Thyroid gland (tissue), 4 donors: ENCODE measurements at regions not wholly inside any gene's neighbourhood (a gene's known extent, or its start where the extent isn't known, plus 50 kb on each side); places are given as distances from the start of the nearest gene placed in this dataset.

Experiments
- DNase-seq, 2 donors: peaks; one replicate each; pipeline ENCODE4 v3.0.0-alpha.2; 2019
- H3K27ac ChIP-seq, 3 donors: fragments of 200-600 bp; sonication (generic); 1 replicate in 2 of 3; 2 replicates in 1 of 3; pipeline ENCODE4 v1.5.1; 2016 to 2019; ENCODE audit warnings: mild to moderate bottlenecking in 1 of 3, moderate library complexity in 1 of 3
- H3K27me3 ChIP-seq: fragments of 200-600 bp; sonication (generic); one replicate; pipeline ENCODE4 v1.5.1; 2019
- H3K36me3 ChIP-seq, 2 donors: fragments of 200-600 bp; sonication (generic); one replicate each; pipeline ENCODE4 v1.5.1; 2016 to 2019
- H3K4me1 ChIP-seq, 2 donors: fragments of 200-600 bp; sonication (generic); one replicate each; pipeline ENCODE4 v1.5.1; 2017 to 2019
- H3K4me3 ChIP-seq, 3 donors: fragments of 200-600 bp; sonication (generic); replicated peaks in 1 of 3; 1 replicate in 2 of 3; 2 replicates in 1 of 3; pipeline ENCODE4 v1.5.1; 2016; ENCODE audit warnings: mild to moderate bottlenecking in 1 of 3
- H3K9me3 ChIP-seq: fragments of 200-600 bp; sonication (generic); one replicate; pipeline ENCODE4 v1.5.1; 2017
- CTCF ChIP-seq, 6 experiments: fragments of 200-600 bp in 3 of 6; fragments of 450-650 bp in 3 of 6; sonication (generic) in 3 of 6; IDR thresholded peaks; one replicate each; pipeline ENCODE4 v1.5.1; 2016 to 2019; ENCODE audit warnings: antibody characterized with exemption in 6 of 6, mild to moderate bottlenecking in 2 of 6, inconsistent platforms in 1 of 6, moderate library complexity in 1 of 6
- POLR2A ChIP-seq, 2 donors: fragments of 450-650 bp; IDR thresholded peaks; one replicate each; pipeline ENCODE4 v1.6.1; 2017; ENCODE audit warnings: antibody characterized with exemption in 2 of 2, mild to moderate bottlenecking in 2 of 2, moderate library complexity in 1 of 2
- WGBS, 2 donors: methylation state at CpG; one replicate each; pipeline ENCODE4 v1.1.5; 2017; 5-methylcytosine and 5-hydroxymethylcytosine counted together
- intact Hi-C: fragments of 100-400 bp; cut with DNase I; formaldehyde crosslinking; loops from one replicate; pipeline ENCODE4 v1.15.1; 2023

GRCh38 chr11:26229981-26230380 lies 101.9 kb upstream of the ANO3 start:
- no peak overlapping the region for H3K27ac ChIP-seq
- no peak for DNase-seq
- intact Hi-C loops: no loop called here
- H3K36me3 ChIP-seq: no peaks in the 10 kb centered on the region
- TF ChIP-seq POLR2A (IDR thresholded peaks at IDR 0.05) (no peak), CTCF (IDR thresholded peaks at IDR 0.05) (no peak)
- H3K9me3 ChIP-seq: no peaks in the 10 kb centered on the region
- H3K4me1 ChIP-seq: no peaks in the 10 kb centered on the region
- no peaks in the 10 kb centered on the region for H3K27me3 ChIP-seq
- no peak overlapping the region for H3K4me3 ChIP-seq

- Histone ChIP-seq H3K4me1 (no peaks in the 10 kb centered on the region), H3K27me3 (no peaks in the 10 kb centered on the region), H3K27ac (no peak overlapping the region), H3K9me3 (no peaks in the 10 kb centered on the region), H3K4me3 (no peak overlapping the region), H3K36me3 (no peaks in the 10 kb centered on the region)
- TF ChIP-seq CTCF (IDR thresholded peaks at IDR 0.05) (no peak), POLR2A (IDR thresholded peaks at IDR 0.05) (no peak)
- no peak for DNase-seq
- 54 to 86% methylated on average over 3 of the region's 3 CpGs for WGBS, 2 donors
- intact Hi-C loops: no loop called here
Observed at GRCh38 chr11:26231252-26231661, 100.7 kb upstream of the ANO3 start.

GRCh38 chr11:26234451-26234850 lies 97.5 kb upstream of the ANO3 start:
- Histone ChIP-seq H3K4me3 (no peak overlapping the region), H3K36me3 (no peaks in the 10 kb centered on the region), H3K27ac (no peak overlapping the region), H3K4me1 (no peaks in the 10 kb centered on the region), H3K27me3 (no peaks in the 10 kb centered on the region), H3K9me3 (no peaks in the 10 kb centered on the region)
- intact Hi-C loops: no loop called here
- no peak for TF ChIP-seq CTCF (IDR thresholded peaks at IDR 0.05)
- no peak for TF ChIP-seq POLR2A (IDR thresholded peaks at IDR 0.05)
- DNase-seq: no peak
- 80 to 95% methylated on average over 1 of the region's 1 CpG for WGBS, 2 donors

GRCh38 chr11:26243426-26243825 lies 88.5 kb upstream of the ANO3 start:
- H3K4me3 ChIP-seq: no peak overlapping the region
- DNase-seq: no peak
- intact Hi-C loops: no loop called here
- H3K27me3 ChIP-seq: no peaks in the 10 kb centered on the region
- no peak for TF ChIP-seq CTCF (IDR thresholded peaks at IDR 0.05)
- no peak for TF ChIP-seq POLR2A (IDR thresholded peaks at IDR 0.05)
- no peaks in the 10 kb centered on the region for H3K4me1 ChIP-seq
- no peaks in the 10 kb centered on the region for H3K9me3 ChIP-seq
- no peaks in the 10 kb centered on the region for H3K36me3 ChIP-seq
- no peak overlapping the region for H3K27ac ChIP-seq

GRCh38 chr11:26244207-26244606 lies 87.7 kb upstream of the ANO3 start:
- TF ChIP-seq POLR2A (IDR thresholded peaks at IDR 0.05) (no peak), CTCF (IDR thresholded peaks at IDR 0.05) (no peak)
- 67 to 73% methylated on average over 2 of the region's 2 CpGs for WGBS, 2 donors

More at GRCh38 chr11:26244207-26244606, 87.7 kb upstream of the ANO3 start:
- Histone ChIP-seq H3K27ac (no peak overlapping the region), H3K36me3 (no peaks in the 10 kb centered on the region), H3K4me1 (no peaks in the 10 kb centered on the region), H3K9me3 (no peaks in the 10 kb centered on the region), H3K4me3 (no peak overlapping the region), H3K27me3 (no peaks in the 10 kb centered on the region)
- intact Hi-C loops: no loop called here
- no peak for DNase-seq
